Hepatocyte (in vitro differentiated cells): ENCODE measurements at regions not wholly inside any gene's neighbourhood (a gene's known extent, or its start where the extent isn't known, plus 50 kb on each side); places are given as distances from the start of the nearest gene placed in this dataset.

Experiments
- DNase-seq: peaks from one replicate; pipeline ENCODE4 v3.0.0-alpha.2; 2016; ENCODE audit warnings: low spot score
- H2AFZ ChIP-seq: fragments of 200-600 bp; sonication (generic); 2 replicates; pipeline ENCODE4 v1.6.0; 2016; ENCODE audit warnings: antibody characterized with exemption, mild to moderate bottlenecking
- H3K27ac ChIP-seq: fragments of 200-600 bp; sonication (generic); 2 replicates; pipeline ENCODE4 v1.5.1; 2016; ENCODE audit warnings: mild to moderate bottlenecking
- H3K27me3 ChIP-seq: fragments of 200-600 bp; sonication (generic); 2 replicates; pipeline ENCODE4 v1.6.1; 2016
- H3K36me3 ChIP-seq: fragments of 200-600 bp; sonication (generic); replicated peaks from 2 replicates; pipeline ENCODE4 v1.5.1; 2016; ENCODE audit warnings: low read depth; ENCODE audit not compliant: insufficient read depth
- H3K4me1 ChIP-seq: fragments of 200-600 bp; sonication (generic); 2 replicates; pipeline ENCODE4 v1.5.1; 2016; ENCODE audit warnings: mild to moderate bottlenecking, moderate library complexity; ENCODE audit not compliant: insufficient read depth
- H3K4me2 ChIP-seq: fragments of 200-600 bp; sonication (generic); 2 replicates; pipeline ENCODE4 v1.6.0; 2016
- H3K4me3 ChIP-seq: fragments of 200-600 bp; sonication (generic); 2 replicates; pipeline ENCODE4 v1.5.1; 2016; ENCODE audit warnings: mild to moderate bottlenecking
- H3K79me2 ChIP-seq: fragments of 200-600 bp; sonication (generic); 2 replicates; pipeline ENCODE4 v1.6.0; 2017; ENCODE audit warnings: mild to moderate bottlenecking
- H3K9me2 ChIP-seq: fragments of 200-600 bp; sonication (generic); replicated peaks from 2 replicates; pipeline ENCODE4 v1.6.0; 2017; ENCODE audit warnings: mild to moderate bottlenecking; ENCODE audit not compliant: insufficient read depth
- H3K9me3 ChIP-seq: fragments of 200-600 bp; sonication (generic); 2 replicates; pipeline ENCODE4 v1.5.1; 2016; ENCODE audit warnings: low read depth, mild to moderate bottlenecking
- H4K20me1 ChIP-seq: fragments of 200-600 bp; sonication (generic); 2 replicates; pipeline ENCODE4 v1.6.0; 2016; ENCODE audit warnings: mild to moderate bottlenecking; ENCODE audit not compliant: insufficient read depth, poor library complexity, severe bottlenecking
- CTCF ChIP-seq: fragments of 200-600 bp; sonication (generic); IDR thresholded peaks from 2 replicates; pipeline ENCODE4 v1.5.1; 2016; ENCODE audit warnings: antibody characterized with exemption, mild to moderate bottlenecking; ENCODE audit not compliant: poor library complexity
- EZH2 ChIP-seq: fragments of 200-600 bp; sonication (generic); IDR thresholded peaks from 2 replicates; pipeline ENCODE4 v1.6.1; 2016; ENCODE audit warnings: antibody characterized with exemption, mild to moderate bottlenecking, borderline replicate concordance
- EZH2phosphoT487 ChIP-seq: fragments of 200-600 bp; sonication (generic); IDR thresholded peaks from one replicate; pipeline ENCODE4 v1.6.1; 2018; ENCODE audit warnings: antibody characterized with exemption, mild to moderate bottlenecking, low read depth, moderate library complexity; ENCODE audit not compliant: unreplicated experiment, severe bottlenecking
- WGBS: methylation state at CpG from one replicate; pipeline ENCODE4 v1.1.6; 2016; ENCODE audit warnings: low lambda C conversion rate; ENCODE audit errors: missing lambda C conversion rate; 5-methylcytosine and 5-hydroxymethylcytosine counted together

DNA sequence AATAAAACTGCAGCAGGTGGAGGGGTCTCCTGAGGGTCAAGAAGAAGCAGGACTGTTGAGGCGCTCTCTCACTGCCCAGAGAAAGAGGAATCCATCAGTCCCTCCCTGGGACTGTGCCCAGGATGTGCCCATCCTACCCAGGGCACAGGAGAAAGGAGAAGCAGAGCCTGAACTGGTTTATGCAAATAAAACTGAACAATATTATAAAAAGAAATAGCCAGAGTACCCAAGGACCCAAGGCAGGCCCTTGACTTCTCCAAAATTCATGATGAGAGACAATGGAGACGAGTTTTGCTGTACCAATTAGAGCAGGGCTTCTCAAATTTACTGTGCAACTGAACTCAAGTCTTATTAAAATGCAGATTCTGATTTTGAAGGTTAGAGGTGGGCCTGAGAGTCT, 211.0 kb downstream of the IGSF11 start:
- WGBS: 72% methylated on average over 2 of the region's 2 CpGs
- Histone ChIP-seq H3K79me2 (no peaks in the 10 kb centered on the region), H3K4me3 (no peak overlapping the region), H4K20me1 (no peaks in the 10 kb centered on the region), H3K27ac (no peak overlapping the region), H3K27me3 (no peaks in the 10 kb centered on the region), H3K9me3 (no peaks in the 10 kb centered on the region), H2AFZ (no peak overlapping the region), H3K9me2 (no peaks in the 10 kb centered on the region), H3K4me1 (no peaks in the 10 kb centered on the region), H3K36me3 (no peaks in the 10 kb centered on the region), H3K4me2 (no peak overlapping the region)
- TF ChIP-seq EZH2 (no peak), EZH2phosphoT487 (no peak), CTCF (no peak)
- DNase-seq: no peak

- no peaks in the 10 kb centered on the region for H3K9me3 ChIP-seq
- no peaks in the 10 kb centered on the region for H3K27me3 ChIP-seq
- H3K27ac ChIP-seq: no peak overlapping the region
- no peak overlapping the region for H3K4me3 ChIP-seq
- 75% methylated on average over 3 of the region's 3 CpGs for WGBS
- no peaks in the 10 kb centered on the region for H3K79me2 ChIP-seq
- no peak overlapping the region for H2AFZ ChIP-seq
- H4K20me1 ChIP-seq: no peaks in the 10 kb centered on the region
- no peak for TF ChIP-seq EZH2
- no peak for TF ChIP-seq EZH2phosphoT487
- TF ChIP-seq CTCF: no peak
- DNase-seq: no peak
- no peaks in the 10 kb centered on the region for H3K4me1 ChIP-seq
- no peaks in the 10 kb centered on the region for H3K9me2 ChIP-seq
- no peak overlapping the region for H3K4me2 ChIP-seq
- no peaks in the 10 kb centered on the region for H3K36me3 ChIP-seq
These were observed 207.2 kb downstream of the IGSF11 start for GRCh38 chr3:118827446-118827845.

- 86% methylated on average over 4 of the region's 4 CpGs for WGBS
- H3K79me2 ChIP-seq: no peaks in the 10 kb centered on the region
- H3K4me2 ChIP-seq: no peak overlapping the region
- TF ChIP-seq CTCF (no peak), EZH2phosphoT487 (no peak), EZH2 (no peak)
- no peaks in the 10 kb centered on the region for H3K4me1 ChIP-seq
- H3K27ac ChIP-seq: no peak overlapping the region
- no peaks in the 10 kb centered on the region for H3K9me2 ChIP-seq
- no peaks in the 10 kb centered on the region for H3K9me3 ChIP-seq
- no peak for DNase-seq
- no peaks in the 10 kb centered on the region for H3K27me3 ChIP-seq
- H4K20me1 ChIP-seq: no peaks in the 10 kb centered on the region
- H3K4me3 ChIP-seq: no peak overlapping the region
- no peak overlapping the region for H2AFZ ChIP-seq
- no peaks in the 10 kb centered on the region for H3K36me3 ChIP-seq
These were observed 206.3 kb downstream of the IGSF11 start for GRCh38 chr3:118828351-118828750.

GRCh38 chr3:118833075-118833474, 201.6 kb downstream of the IGSF11 start:
- Histone ChIP-seq H3K4me3 (no peak overlapping the region), H2AFZ (no peak overlapping the region), H3K9me2 (no peaks in the 10 kb centered on the region), H4K20me1 (no peaks in the 10 kb centered on the region), H3K79me2 (no peaks in the 10 kb centered on the region), H3K27ac (no peak overlapping the region), H3K9me3 (no peaks in the 10 kb centered on the region), H3K4me1 (no peaks in the 10 kb centered on the region), H3K36me3 (no peaks in the 10 kb centered on the region), H3K27me3 (no peaks in the 10 kb centered on the region), H3K4me2 (no peak overlapping the region)
- TF ChIP-seq EZH2 (no peak), EZH2phosphoT487 (no peak), CTCF (no peak)
- 43% methylated on average over 6 of the region's 6 CpGs for WGBS
- no peak for DNase-seq
